ENCODE measurements at regions not wholly inside any gene's neighbourhood (a gene's known extent, or its start where the extent isn't known, plus 50 kb on each side); places are given as distances from the start of the nearest gene placed in this dataset.

- no peak for DNase-seq (ENCODE audit: low spot score)
These were observed 722.7 kb downstream of the XPNPEP1 start for GRCh38 chr10:109200646-109201045.

GRCh38 chr10:109191823-109192222 lies 731.5 kb downstream of the XPNPEP1 start:
- no peak for DNase-seq (ENCODE audit: low spot score)

GRCh38 chr10:109191341-109191740 lies 732.0 kb downstream of the XPNPEP1 start:
- no peak for DNase-seq (ENCODE audit: low spot score)

GRCh38 chr10:109187677-109188076 lies 735.6 kb downstream of the XPNPEP1 start:
- peak; percentile 55 for DNase-seq (ENCODE audit: low spot score)

GRCh38 chr10:109183366-109183765 lies 739.9 kb downstream of the XPNPEP1 start:
- no peak for DNase-seq (ENCODE audit: low spot score)

- no peak for DNase-seq (ENCODE audit: low spot score)
These were observed 744.7 kb downstream of the XPNPEP1 start for GRCh38 chr10:109178591-109178990.

GRCh38 chr10:109174526-109174925 lies 748.8 kb downstream of the XPNPEP1 start:
- DNase-seq (ENCODE audit: low spot score) = no peak

- DNase-seq (ENCODE audit: low spot score) = no peak
These were observed 749.4 kb downstream of the XPNPEP1 start for GRCh38 chr10:109173937-109174336.

- no peak for DNase-seq (ENCODE audit: low spot score)
These were observed 750.2 kb downstream of the XPNPEP1 start for GRCh38 chr10:109173121-109173520.

GRCh38 chr10:109166935-109167334 lies 756.4 kb downstream of the XPNPEP1 start:
- DNase-seq (ENCODE audit: low spot score) = peak; percentile 10

GRCh38 chr10:109159351-109159750 lies 764.0 kb downstream of the XPNPEP1 start:
- DNase-seq (ENCODE audit: low spot score) = no peak

GRCh38 chr10:109156396-109156795 lies 766.9 kb downstream of the XPNPEP1 start:
- no peak for DNase-seq (ENCODE audit: low spot score)

GRCh38 chr10:109149666-109150350 lies 773.5 kb downstream of the XPNPEP1 start:
- DNase-seq (ENCODE audit: low spot score) = no peak

- no peak for DNase-seq (ENCODE audit: low spot score)
These were observed 795.9 kb downstream of the XPNPEP1 start for GRCh38 chr10:109127363-109127762.

- DNase-seq (ENCODE audit: low spot score) = no peak
These were observed 796.8 kb downstream of the XPNPEP1 start for GRCh38 chr10:109126541-109126940.

GRCh38 chr10:109126016-109126415 lies 797.3 kb downstream of the XPNPEP1 start:
- DNase-seq (ENCODE audit: low spot score) = no peak

GRCh38 chr10:109115179-109115578 lies 808.1 kb downstream of the XPNPEP1 start:
- DNase-seq (ENCODE audit: low spot score) = no peak

- DNase-seq (ENCODE audit: low spot score) = no peak
These were observed 808.7 kb downstream of the XPNPEP1 start for GRCh38 chr10:109114579-109114978.

- no peak for DNase-seq (ENCODE audit: low spot score)
These were observed 816.7 kb downstream of the XPNPEP1 start for GRCh38 chr10:109106604-109107003.

- DNase-seq (ENCODE audit: low spot score) = no peak
These were observed 817.6 kb downstream of the XPNPEP1 start for GRCh38 chr10:109105725-109106124.

- no peak for DNase-seq (ENCODE audit: low spot score)
These were observed 818.5 kb downstream of the XPNPEP1 start for GRCh38 chr10:109104806-109105205.

- DNase-seq (ENCODE audit: low spot score) = no peak
These were observed 820.0 kb downstream of the XPNPEP1 start for GRCh38 chr10:109103278-109103677.

GRCh38 chr10:109089779-109090178 lies 833.5 kb downstream of the XPNPEP1 start:
- no peak for DNase-seq (ENCODE audit: low spot score)

- no peak for DNase-seq (ENCODE audit: low spot score)
These were observed 851.8 kb downstream of the XPNPEP1 start for GRCh38 chr10:109071539-109071938.

Measured in AG08396 (cell line).